GM12891 (cell line): ENCODE measurements at regions not wholly inside any gene's neighbourhood (a gene's known extent, or its start where the extent isn't known, plus 50 kb on each side); places are given as distances from the start of the nearest gene placed in this dataset.

Experiments used
- POLR2A ChIP-seq: IDR thresholded peaks from 2 replicates; pipeline ENCODE4 v1.6.1; 2011; ENCODE audit warnings: low read depth, low read length, control low read depth
- SPI1 ChIP-seq: IDR thresholded peaks from 2 replicates; pipeline ENCODE4 v1.6.1; 2011; ENCODE audit warnings: low read depth, low read length, control low read depth

- no peak for TF ChIP-seq SPI1
- no peak for TF ChIP-seq POLR2A
Observed at GRCh38 chr5:135228222-135228621, 170.8 kb downstream of the MACROH2A1 start.
